Muscle layer of duodenum (tissue), 2 donors: ENCODE measurements at regions not wholly inside any gene's neighbourhood (a gene's known extent, or its start where the extent isn't known, plus 50 kb on each side); places are given as distances from the start of the nearest gene placed in this dataset.
"Not testable (repeated sequence)": the region's sequence is repeated elsewhere in the genome, so short reads cannot be mapped to it uniquely, and the experiment has no call there.

Experiments used
- H3K27ac ChIP-seq: one replicate; pipeline ENCODE4 v1.7.0; 2013; ENCODE audit warnings: mild to moderate bottlenecking, low read length
- H3K27me3 ChIP-seq: one replicate; pipeline ENCODE4 v1.7.0; 2013; ENCODE audit warnings: low read depth, mild to moderate bottlenecking, control low read depth, low read length
- H3K36me3 ChIP-seq, 2 donors: one replicate each; pipeline ENCODE4 v1.7.0; 2013; ENCODE audit warnings: low read length in 2 of 2, control low read depth in 1 of 2, mild to moderate bottlenecking in 1 of 2; ENCODE audit not compliant: insufficient read depth in 2 of 2, control insufficient read depth in 1 of 2
- H3K4me1 ChIP-seq, 2 donors: one replicate each; pipeline ENCODE4 v1.7.0; 2013; ENCODE audit warnings: low read length in 2 of 2, mild to moderate bottlenecking in 2 of 2, control low read depth in 1 of 2, moderate library complexity in 1 of 2; ENCODE audit not compliant: insufficient read depth in 2 of 2, control insufficient read depth in 1 of 2
- H3K4me3 ChIP-seq, 2 donors: one replicate each; pipeline ENCODE4 v1.7.0; 2013; ENCODE audit warnings: low read length in 2 of 2, low read depth in 1 of 2, mild to moderate bottlenecking in 1 of 2
- H3K9me3 ChIP-seq, 2 donors: one replicate each; pipeline ENCODE4 v1.7.0; 2013; ENCODE audit warnings: low read length in 2 of 2, control low read depth in 1 of 2, mild to moderate bottlenecking in 1 of 2; ENCODE audit not compliant: control insufficient read depth in 1 of 2
- donor health status: healthy.

DNA sequence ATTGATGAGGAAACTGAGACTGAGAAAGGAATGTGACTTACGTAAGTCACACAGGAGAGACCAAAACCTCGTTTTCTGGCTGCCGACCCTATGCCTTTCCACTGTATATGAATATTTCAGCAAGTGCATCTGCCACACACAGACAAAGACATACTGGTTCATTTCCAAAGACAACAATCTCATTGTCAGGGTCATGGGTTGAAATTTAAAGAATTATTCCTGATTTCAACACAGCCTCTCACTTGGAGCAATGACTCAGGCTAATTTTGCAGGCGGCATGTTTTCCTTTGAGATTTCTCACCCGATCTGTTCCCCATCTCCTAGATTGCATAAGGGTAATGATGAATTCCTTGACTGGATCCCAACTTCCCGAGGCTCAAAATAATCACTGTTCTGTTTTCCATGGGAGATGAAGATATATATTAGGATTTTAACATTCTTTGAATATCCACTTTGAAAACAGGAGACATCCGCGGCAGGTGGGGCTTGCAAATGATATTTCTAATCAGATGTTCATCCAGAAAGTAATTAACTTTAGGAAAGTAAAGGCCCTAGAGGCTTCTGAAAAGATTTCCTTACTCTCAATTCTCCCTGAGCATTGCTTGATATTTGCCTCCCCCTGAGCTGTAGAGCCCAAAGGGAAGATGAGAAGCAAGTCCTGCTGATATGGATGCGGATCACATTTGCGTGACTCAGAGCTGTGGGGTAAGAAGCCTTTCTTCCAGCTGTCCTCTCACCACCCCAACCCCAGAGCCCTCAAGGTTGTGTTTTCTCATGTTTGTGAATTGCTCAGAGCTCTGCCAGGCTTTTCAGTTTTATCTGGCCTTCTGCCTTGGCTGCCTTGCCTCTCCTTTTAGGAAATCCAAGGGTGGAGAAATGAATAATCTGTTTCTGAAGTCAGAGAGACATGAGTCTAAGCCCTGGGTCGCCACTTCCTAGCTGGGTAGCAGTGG is 361.1 kb upstream of the BOD1L1 start:
- no peaks in the 10 kb centered on the region for H3K36me3 ChIP-seq
- no peaks in the 10 kb centered on the region for H3K27me3 ChIP-seq
- peak overlapping the region; percentile 32 for H3K27ac ChIP-seq
- H3K4me1 ChIP-seq = peaks cover 0 to 5% of the 10 kb centered on the region in 2 donors
- no peaks in the 10 kb centered on the region for H3K9me3 ChIP-seq
- no peak overlapping the region for H3K4me3 ChIP-seq

DNA sequence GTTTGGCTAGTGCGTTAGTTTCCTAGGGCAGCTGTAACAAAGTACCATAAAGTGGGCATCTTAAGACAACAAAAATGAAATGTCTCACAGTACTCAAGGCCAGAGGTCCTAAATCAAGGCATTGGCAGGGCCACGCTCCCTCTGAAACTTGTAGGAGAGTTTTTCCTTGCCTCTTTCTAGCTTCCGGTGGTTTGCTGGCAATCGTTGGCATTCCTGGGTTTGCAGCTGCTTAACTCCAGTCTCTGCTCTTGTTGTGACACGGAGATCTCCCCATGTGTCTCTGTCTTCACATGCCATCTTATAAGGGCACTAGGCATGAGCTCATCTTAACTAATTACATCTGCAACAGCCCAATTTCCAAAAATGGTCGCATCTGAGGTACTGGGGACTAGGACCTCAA is 362.0 kb upstream of the BOD1L1 start:
- Histone ChIP-seq H3K27ac (peak overlapping the region; percentile 32), H3K4me1 (peaks cover 0 to 5% of the 10 kb centered on the region in 2 donors), H3K27me3 (no peaks in the 10 kb centered on the region), H3K9me3 (no peaks in the 10 kb centered on the region), H3K4me3 (no peak overlapping the region), H3K36me3 (no peaks in the 10 kb centered on the region)

DNA sequence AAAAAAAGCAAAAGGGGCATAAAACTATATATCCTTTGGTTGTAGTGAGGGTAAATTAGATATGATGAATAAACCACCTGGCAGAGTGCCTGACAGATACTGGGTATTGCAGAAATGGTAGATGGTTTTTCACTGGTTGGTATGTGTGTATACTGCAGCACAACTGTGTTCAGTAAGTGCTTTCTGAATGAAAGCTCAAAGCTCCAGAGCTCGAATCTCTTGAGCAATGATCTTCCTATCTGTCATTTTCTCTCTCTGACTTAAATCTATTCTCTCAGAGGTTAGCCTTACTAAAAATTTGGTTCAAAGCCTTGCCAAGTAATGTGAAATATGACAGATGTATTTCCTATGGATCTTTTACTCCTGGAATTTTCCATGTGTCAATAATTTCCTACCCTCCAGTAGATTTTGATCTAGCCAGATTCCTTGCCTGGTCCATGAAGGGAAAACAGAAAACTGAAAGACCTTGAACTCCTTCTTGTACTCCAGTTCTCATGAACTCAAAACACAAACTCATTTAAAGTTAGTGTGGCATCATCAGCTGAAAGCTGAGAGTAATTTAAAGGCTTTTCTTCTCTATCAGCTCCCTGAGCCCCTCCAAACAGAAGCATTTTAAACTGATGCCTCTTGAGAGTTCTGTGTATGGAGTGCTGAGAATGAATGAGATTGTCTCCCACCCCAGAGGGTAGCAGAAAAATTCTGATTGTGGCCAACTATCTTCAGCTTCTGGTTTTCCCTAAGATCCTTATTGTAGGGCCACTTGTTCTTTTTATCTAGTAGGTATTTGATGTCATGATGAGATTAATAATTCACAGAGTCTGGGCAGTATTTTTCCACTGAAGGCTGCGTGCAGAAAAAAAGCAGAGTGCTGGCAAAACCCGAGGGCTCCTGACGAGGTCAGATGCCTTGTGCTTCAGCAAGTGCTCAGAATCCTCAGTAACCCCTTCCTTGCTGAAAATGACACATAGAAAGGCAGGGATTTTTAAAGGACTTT is 363.4 kb upstream of the BOD1L1 start:
- Histone ChIP-seq H3K27me3 (no peaks in the 10 kb centered on the region), H3K27ac (peak overlapping the region; percentile 27), H3K9me3 (no peaks in the 10 kb centered on the region), H3K36me3 (no peaks in the 10 kb centered on the region), H3K4me1 (peaks cover 0 to 5% of the 10 kb centered on the region in 2 donors), H3K4me3 (no peak overlapping the region)

DNA sequence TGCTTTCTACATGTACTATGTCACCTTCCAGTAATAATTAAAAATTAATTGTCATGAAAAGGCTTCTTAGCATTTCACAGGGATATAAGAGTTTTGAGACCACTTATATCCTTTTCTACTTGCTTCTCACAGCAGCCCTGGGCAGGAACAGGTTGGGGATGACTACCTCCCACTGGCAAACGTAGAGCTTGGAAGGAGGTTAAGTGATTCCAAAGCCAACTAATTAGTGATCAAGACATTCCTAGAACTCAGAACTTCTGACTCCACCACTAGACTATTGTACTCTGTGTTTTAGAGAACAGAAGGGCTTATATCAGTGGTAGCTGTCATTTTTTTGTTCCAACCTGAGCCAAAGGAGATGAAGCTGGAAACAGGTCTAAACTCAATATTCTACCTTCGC is 364.5 kb upstream of the BOD1L1 start:
- Histone ChIP-seq H3K27ac (no peak overlapping the region), H3K27me3 (no peaks in the 10 kb centered on the region), H3K9me3 (no peaks in the 10 kb centered on the region), H3K4me1 (peaks cover 0 to 5% of the 10 kb centered on the region in 2 donors), H3K4me3 (no peak overlapping the region), H3K36me3 (no peaks in the 10 kb centered on the region)

DNA sequence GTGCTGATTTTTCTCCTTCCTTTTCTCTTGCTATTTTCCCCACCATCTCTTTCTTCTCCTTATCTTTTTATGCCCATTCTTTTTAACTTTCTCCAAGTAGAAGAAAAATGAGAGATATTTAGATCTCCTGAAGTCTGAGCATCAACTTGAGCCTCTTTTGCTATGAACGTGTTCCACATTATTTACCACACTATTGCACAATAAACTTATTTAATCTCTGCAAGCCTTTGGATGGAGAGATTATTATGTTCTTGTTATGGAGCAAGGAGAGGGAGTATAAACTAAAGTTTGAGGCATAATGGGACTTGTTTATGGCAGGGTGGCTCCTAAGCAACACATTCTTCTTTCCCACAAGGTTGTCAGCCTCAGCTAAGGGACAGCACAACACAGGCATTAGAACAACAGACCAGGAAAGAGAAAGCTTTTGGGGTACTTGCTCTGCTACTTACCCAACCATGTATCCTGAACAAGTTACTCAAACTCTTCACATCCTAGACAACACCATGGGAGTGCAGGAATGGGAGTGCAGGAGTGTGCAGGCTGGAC is 365.5 kb upstream of the BOD1L1 start:
- Histone ChIP-seq H3K9me3 (no peaks in the 10 kb centered on the region), H3K4me1 (peaks cover 0 to 5% of the 10 kb centered on the region in 2 donors), H3K4me3 (no peak overlapping the region), H3K27ac (no peak overlapping the region), H3K36me3 (no peaks in the 10 kb centered on the region), H3K27me3 (no peaks in the 10 kb centered on the region)

DNA sequence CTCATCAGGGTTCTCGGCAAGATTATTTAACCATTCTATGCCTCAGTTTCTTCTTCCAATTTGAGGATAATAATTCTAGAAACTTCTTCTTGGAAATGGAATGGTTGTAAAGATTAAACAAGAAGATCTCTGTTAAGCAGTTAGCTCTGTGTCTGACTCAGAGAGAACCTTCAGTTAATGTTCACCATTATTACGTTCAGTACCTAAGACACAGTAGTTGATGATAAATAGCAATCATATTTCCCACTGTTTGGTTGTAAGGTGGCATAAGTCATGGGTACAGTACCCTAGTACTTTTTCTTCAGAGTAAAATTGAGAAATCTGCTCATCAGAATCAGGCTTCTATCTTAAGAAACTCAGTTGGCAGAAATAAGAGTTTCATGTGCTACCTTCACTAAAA is 366.5 kb upstream of the BOD1L1 start:
- Histone ChIP-seq H3K27ac (no peak overlapping the region), H3K36me3 (no peaks in the 10 kb centered on the region), H3K9me3 (no peaks in the 10 kb centered on the region)

DNA sequence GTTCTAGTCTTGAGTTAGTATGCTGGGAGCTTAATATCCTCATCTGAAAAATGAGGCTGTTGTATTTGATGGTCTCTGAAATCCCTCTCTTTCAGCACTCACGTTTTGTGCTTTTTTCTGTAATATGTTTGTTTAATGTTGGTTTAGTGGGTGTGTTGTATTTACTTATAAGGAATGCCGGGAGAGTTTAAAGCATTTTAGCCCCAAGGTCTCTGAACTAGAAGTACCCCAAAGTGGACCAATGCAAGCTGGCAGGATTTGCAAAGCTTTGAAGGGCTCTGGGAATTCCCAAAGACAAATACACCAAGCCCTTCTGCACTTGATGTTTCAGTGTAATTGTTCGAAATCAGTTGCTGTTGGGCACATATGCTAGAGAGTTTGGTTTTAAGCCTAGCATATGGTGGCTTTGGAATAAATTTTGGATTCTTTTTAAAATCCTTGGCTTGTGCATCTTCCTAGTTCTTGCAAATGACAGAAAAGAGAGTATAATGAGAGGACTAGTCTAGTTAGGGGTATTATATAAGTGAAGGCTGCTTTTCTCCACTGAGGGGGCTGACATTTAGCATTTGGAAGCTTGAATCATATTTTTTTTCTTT is 371.4 kb upstream of the BOD1L1 start:
- H3K4me1 ChIP-seq = no peaks in the 10 kb centered on the region
- no peaks in the 10 kb centered on the region for H3K27me3 ChIP-seq
- H3K27ac ChIP-seq = no peak overlapping the region
- no peak overlapping the region for H3K4me3 ChIP-seq
- H3K9me3 ChIP-seq = no peaks in the 10 kb centered on the region
- no peaks in the 10 kb centered on the region for H3K36me3 ChIP-seq

More for the DNA sequence above, 366.5 kb upstream of the BOD1L1 start:
- Histone ChIP-seq H3K27me3 (no peaks in the 10 kb centered on the region), H3K4me3 (no peak overlapping the region), H3K4me1 (peaks cover 0 to 5% of the 10 kb centered on the region in 2 donors)

DNA sequence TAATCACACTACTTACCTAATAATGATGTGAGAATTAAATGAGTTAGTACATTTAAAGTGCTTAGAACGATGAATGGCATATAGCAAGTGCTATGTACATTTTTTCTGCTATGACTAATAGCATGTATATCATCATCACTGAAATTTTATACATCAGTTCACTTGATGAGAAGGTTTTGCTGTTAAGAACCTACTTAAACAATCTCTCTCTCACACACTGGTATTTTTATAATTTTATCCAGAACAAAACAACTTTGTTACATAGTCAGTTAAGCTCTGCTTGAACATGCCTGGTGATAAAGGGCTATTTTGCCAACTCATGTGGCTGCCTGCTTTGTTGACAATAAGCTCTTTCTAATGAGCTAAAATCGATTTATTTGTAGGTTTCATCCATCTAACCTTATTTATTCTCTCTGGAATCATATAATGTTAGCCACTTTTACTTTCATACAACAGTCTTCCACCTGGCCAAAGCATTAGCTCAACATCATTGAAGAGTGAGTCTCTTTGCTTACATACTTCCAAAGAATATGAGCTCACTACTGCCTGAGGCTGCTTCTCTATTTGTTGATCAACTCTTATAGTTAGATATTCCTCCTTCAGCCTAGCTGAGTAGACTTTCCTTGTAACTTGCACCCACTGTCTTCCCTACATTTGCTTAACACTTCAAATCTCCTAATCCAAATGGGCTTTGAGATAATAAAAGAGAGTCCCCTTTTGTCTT is 372.7 kb upstream of the BOD1L1 start:
- H3K4me3 ChIP-seq = no peak overlapping the region
- no peak overlapping the region for H3K27ac ChIP-seq
- H3K36me3 ChIP-seq = no peaks in the 10 kb centered on the region
- H3K4me1 ChIP-seq = no peaks in the 10 kb centered on the region
- H3K9me3 ChIP-seq = no peaks in the 10 kb centered on the region
- no peaks in the 10 kb centered on the region for H3K27me3 ChIP-seq

DNA sequence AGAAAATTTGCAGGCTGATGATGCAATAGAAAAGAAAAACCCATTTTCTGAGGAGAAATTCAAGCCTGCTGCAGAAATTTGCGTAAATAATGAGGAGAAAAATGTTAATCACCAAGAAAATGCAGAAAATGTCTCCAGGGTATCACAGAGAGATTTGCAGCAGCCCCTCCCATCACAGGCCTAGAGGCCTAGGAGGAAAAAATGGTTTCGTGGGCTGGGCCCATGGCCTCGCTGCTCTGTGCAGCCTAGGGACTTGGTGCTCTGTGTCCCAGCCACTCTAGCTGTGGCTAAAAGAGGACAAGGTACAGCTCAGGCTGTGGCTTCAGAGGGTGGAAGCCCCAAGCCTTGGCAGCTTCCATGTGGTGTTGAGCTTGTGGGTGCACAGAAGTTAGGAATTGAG is 374.8 kb upstream of the BOD1L1 start:
- not testable (repeated sequence) for H3K27ac ChIP-seq, H3K9me3 ChIP-seq, H3K4me3 ChIP-seq, H3K4me1 ChIP-seq, H3K36me3 ChIP-seq, H3K27me3 ChIP-seq

DNA sequence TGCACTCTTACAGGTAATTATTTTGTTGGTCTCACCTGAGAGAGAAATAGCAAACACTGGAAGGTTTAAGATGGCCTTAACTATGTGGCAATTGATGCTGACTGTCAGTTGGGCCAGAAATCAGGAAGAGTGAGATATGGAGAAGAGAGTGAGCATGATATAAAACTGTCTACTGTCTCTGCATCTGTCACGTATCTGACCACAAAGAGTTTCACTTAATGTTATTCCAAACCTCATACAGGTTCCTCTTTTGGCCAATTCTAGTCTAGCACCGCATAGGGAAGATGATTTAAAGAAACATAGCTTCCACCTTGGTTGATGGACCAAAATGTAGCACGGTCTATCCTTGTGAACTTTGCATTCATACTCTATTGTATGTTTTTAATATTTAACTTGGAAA is 381.0 kb upstream of the BOD1L1 start:
- Histone ChIP-seq H3K27ac (no peak overlapping the region), H3K4me1 (no peaks in the 10 kb centered on the region), H3K4me3 (no peak overlapping the region), H3K36me3 (no peaks in the 10 kb centered on the region), H3K27me3 (no peaks in the 10 kb centered on the region), H3K9me3 (no peaks in the 10 kb centered on the region)
